K562 (cell line): ENCODE measurements at regions not wholly inside any gene's neighbourhood (a gene's known extent, or its start where the extent isn't known, plus 50 kb on each side); places are given as distances from the start of the nearest gene placed in this dataset.

Experiments
- ATAC-seq: fragments of 200-7000 bp; cut with Tn5 transposase; 3 replicates; pipeline ENCODE4 v1.9.1; 2020; ENCODE audit warnings: moderate library complexity
- BruUV-seq: library from RNA; stranded (reverse); fragments of 400-500 nt; replicated peaks from 2 replicates; lab custom pipeline; 2021; lab: Mats Ljungman, UMichigan
- CTCF ChIA-PET: fragments of 300-600 bp; formaldehyde crosslinking; extraction: SDS; loops from one replicate; lab custom pipeline; 2021; ENCODE audit warnings: low intra/inter-chr PET ratio; lab: Yijun Ruan, JAX
- POLR2A ChIA-PET: fragments of 300-600, 350-650 bp; sonication (Branson Sonifier 250); formaldehyde crosslinking; extraction: SDS; loops from one replicate; lab custom pipeline; 2021; ENCODE audit warnings: antibody characterized with exemption, inconsistent platforms; lab: Yijun Ruan, JAX
- DNase-seq, 4 experiments: peaks; one replicate each; pipeline versions ENCODE4 v3.0.0 to v3.0.0-alpha.2; 2011 to 2018; ENCODE audit warnings: low spot score in 3 of 4, mixed read lengths in 3 of 4; ENCODE audit errors: extremely low read depth in 1 of 4
- FAIRE-seq: peaks from 2 replicates; lab custom pipeline; 2011; peaks lifted over from hg19 to GRCh38; lab: Jason Lieb, UNC
- H2AFZ ChIP-seq: 2 replicates; pipeline ENCODE4 v1.6.0; 2011; ENCODE audit warnings: low read depth, low read length, control low read depth, inconsistent platforms
- H3K27ac ChIP-seq: fragments of 200-600 bp; 3 replicates; pipeline ENCODE4 v1.8.0; 2011; ENCODE audit warnings: low read depth, mild to moderate bottlenecking, control low read depth, inconsistent platforms, low read length, moderate library complexity, mixed read lengths; ENCODE audit errors: extremely low read depth
- H3K27me3 ChIP-seq, 2 experiments: fragments of 300-600 bp in 1 of 2; 2 replicates in 1 of 2; 3 replicates in 1 of 2; pipeline versions ENCODE4 v1.6.0 to v1.8.0; 2011; ENCODE audit warnings: inconsistent platforms in 2 of 2, low read length in 2 of 2, mild to moderate bottlenecking in 1 of 2, mixed read lengths in 1 of 2, moderate library complexity in 1 of 2; ENCODE audit not compliant: control insufficient read depth in 2 of 2, insufficient read depth in 2 of 2
- H3K36me3 ChIP-seq: fragments of 300-600 bp; 3 replicates; pipeline ENCODE4 v1.8.0; 2011; ENCODE audit warnings: mild to moderate bottlenecking, low read length, inconsistent platforms; ENCODE audit not compliant: control insufficient read depth, insufficient read depth
- H3K4me1 ChIP-seq, 2 experiments: fragments of 200-600 bp in 1 of 2; replicated peaks in 1 of 2; 2 replicates in 1 of 2; 3 replicates in 1 of 2; pipeline versions ENCODE4 v1.5.1 to v1.8.0; 2011; ENCODE audit warnings: inconsistent platforms in 2 of 2, low read length in 2 of 2, mild to moderate bottlenecking in 1 of 2, mixed read lengths in 1 of 2, moderate library complexity in 1 of 2; ENCODE audit not compliant: control insufficient read depth in 2 of 2, insufficient read depth in 2 of 2
- H3K4me2 ChIP-seq: 2 replicates; pipeline ENCODE4 v1.6.1; 2011; ENCODE audit warnings: low read length, control low read depth, inconsistent platforms, mixed read lengths; ENCODE audit not compliant: insufficient read depth
- H3K4me3 ChIP-seq: fragments of 200-600 bp; sonication (generic), shearing (Covaris generic); 2 replicates; pipeline ENCODE4 v1.5.1; 2016; ENCODE audit warnings: control low read depth, inconsistent platforms
- H3K79me2 ChIP-seq: fragments of 200-600 bp; 3 replicates; pipeline ENCODE4 v1.8.0; 2011; ENCODE audit warnings: low read length, inconsistent platforms; ENCODE audit not compliant: control insufficient read depth, insufficient read depth
- H3K9ac ChIP-seq, 2 experiments: 2 replicates each; pipeline versions ENCODE4 v1.6.0 to v1.6.1; 2011; ENCODE audit warnings: low read depth in 2 of 2, low read length in 2 of 2, control low read depth in 1 of 2, inconsistent platforms in 1 of 2, mild to moderate bottlenecking in 1 of 2, mixed read lengths in 1 of 2; ENCODE audit not compliant: insufficient read depth in 1 of 2
- H3K9me1 ChIP-seq: one replicate; pipeline ENCODE4 v1.6.0; 2011; ENCODE audit warnings: inconsistent platforms, mild to moderate bottlenecking, low read length, moderate library complexity; ENCODE audit not compliant: control insufficient read depth, insufficient read depth
- H3K9me3 ChIP-seq: replicated peaks from 2 replicates; pipeline ENCODE4 v1.5.1; 2011; ENCODE audit warnings: low read depth, low read length, inconsistent platforms; ENCODE audit not compliant: control insufficient read depth, insufficient read depth
- H4K20me1 ChIP-seq: replicated peaks from 2 replicates; pipeline ENCODE4 v1.6.1; 2011; ENCODE audit warnings: low read length, inconsistent platforms, mixed read lengths; ENCODE audit not compliant: control insufficient read depth, insufficient read depth
- KLF1 ChIP-seq: fragments of 450-650 bp; IDR thresholded peaks from 2 replicates; pipeline ENCODE4 v1.6.1; 2016; ENCODE audit warnings: missing genetic modification characterization, missing compliant biosample characterization
- TGIF2 ChIP-seq: sonication (generic); formaldehyde crosslinking; IDR thresholded peaks from 2 replicates; pipeline ENCODE4 v1.8.1; 2022; ENCODE audit warnings: mild to moderate bottlenecking, missing genetic modification reagents, moderate library complexity
- ZBTB40 ChIP-seq, 2 experiments: fragments of 450-650 bp in 1 of 2; sonication (generic) in 1 of 2; formaldehyde crosslinking in 1 of 2; IDR thresholded peaks; 2 replicates each; pipeline versions ENCODE4 v1.7.1 to v1.9.0; 2016 to 2022; ENCODE audit warnings: inconsistent platforms in 1 of 2, mild to moderate bottlenecking in 1 of 2, missing genetic modification reagents in 1 of 2
- ZNF316 ChIP-seq: fragments of 450-650 bp; IDR thresholded peaks from 2 replicates; pipeline ENCODE4 v1.6.1; 2016
- ZNF561 ChIP-seq: fragments of 450-650 bp; formaldehyde crosslinking; conservative IDR thresholded peaks from 2 replicates; pipeline ENCODE4 v1.4.0; 2020; ENCODE audit warnings: mild to moderate bottlenecking, moderate library complexity
- WGBS: fragments of 100-300 bp; shearing (Covaris generic); methylation state at CpG from one replicate; pipeline ENCODE4 v1.1.6; 2016; ENCODE audit warnings: low coverage, mixed read lengths; ENCODE audit not compliant: insufficient coverage; ENCODE audit errors: missing lambda C conversion rate; 5-methylcytosine and 5-hydroxymethylcytosine counted together
- in situ Hi-C: fragments of 300-500 bp; cut with MboI; formaldehyde crosslinking; loops from 4 replicates; pipeline ENCODE4 v1.15.0; 2018; ENCODE audit warnings: inconsistent platforms, mixed read lengths
- intact Hi-C: fragments of 100-400 bp; cut with micrococcal nuclease; formaldehyde crosslinking; loops from 2 replicates; pipeline ENCODE4 v1.14.2; 2022

GRCh38 chr13:72284791-72285190 lies 417.8 kb upstream of the DACH1 start (continued):
- no peak for TF ChIP-seq KLF1
- no peak for TF ChIP-seq ZNF561 (CRISPR knock-in tag)
- TF ChIP-seq TGIF2: no peak

GRCh38 chr13:72261732-72262131 lies 394.7 kb upstream of the DACH1 start:
- no peak overlapping the region for H3K4me2 ChIP-seq
- no peaks in the 10 kb centered on the region for H3K27me3 ChIP-seq
- ChIA-PET CTCF (no interaction called here), POLR2A (no interaction called here)
- H3K4me3 ChIP-seq: no peak overlapping the region
- ATAC-seq: no peak
- no peaks in the 10 kb centered on the region for H4K20me1 ChIP-seq
- H3K9ac ChIP-seq: no peak overlapping the region
- H3K9me3 ChIP-seq: no peaks in the 10 kb centered on the region
- no TSS peak for BruUV-seq
- in situ Hi-C loops (no loop called here), intact Hi-C loops (no loop called here)
- no peak overlapping the region for H2AFZ ChIP-seq
- H3K36me3 ChIP-seq: no peaks in the 10 kb centered on the region
- no peak overlapping the region for H3K27ac ChIP-seq
- FAIRE-seq: no peak
- H3K9me1 ChIP-seq: no peaks in the 10 kb centered on the region
- no peak for DNase-seq
- no peaks in the 10 kb centered on the region for H3K4me1 ChIP-seq
- no peaks in the 10 kb centered on the region for H3K79me2 ChIP-seq
- TF ChIP-seq ZBTB40 (IDR thresholded peaks at IDR 0.05) (no peak), ZBTB40 (CRISPR knock-in tag; IDR thresholded peaks at IDR 0.05) (no peak), ZNF316 (peak; percentile 44; the same call in 1 of the 2 replicates)
- WGBS: 0% methylated on average over 1 of the region's 1 CpG
